ENCODE measurements at regions not wholly inside any gene's neighbourhood (a gene's known extent, or its start where the extent isn't known, plus 50 kb on each side); places are given as distances from the start of the nearest gene placed in this dataset.
A peak's percentile ranks its signal among the peaks of the same experiment; 100 is the strongest.

GRCh38 chr2:5951471-5951870, 259.3 kb downstream of the SOX11 start:
- no peak overlapping the region for H3K27ac Mint-ChIP-seq (ENCODE audit: unreplicated experiment)
- DNase-seq (ENCODE audit: extremely low spot score, unreplicated experiment), result peak; percentile 19

GRCh38 chr2:5953525-5953924, 261.3 kb downstream of the SOX11 start:
- Mint-ChIP-seq H3K27me3 (ENCODE audit: unreplicated experiment) (peaks cover 20% of the 10 kb centered on the region), H3K4me3 (ENCODE audit: unreplicated experiment) (no peak overlapping the region), H3K27ac (ENCODE audit: unreplicated experiment) (no peak overlapping the region), H3K36me3 (ENCODE audit: unreplicated experiment) (no peaks in the 10 kb centered on the region), H3K4me1 (ENCODE audit: unreplicated experiment) (no peaks in the 10 kb centered on the region), H3K9me3 (ENCODE audit: unreplicated experiment) (no peaks in the 10 kb centered on the region)
- no peak for DNase-seq (ENCODE audit: extremely low spot score, unreplicated experiment)
- no peak for TF ChIP-seq CTCF (IDR thresholded peaks at IDR 0.05)

More at GRCh38 chr2:5951471-5951870, 259.3 kb downstream of the SOX11 start:
- no peak for TF ChIP-seq CTCF (IDR thresholded peaks at IDR 0.05)
- H3K27me3 Mint-ChIP-seq (ENCODE audit: unreplicated experiment), result peaks cover 6% of the 10 kb centered on the region
- H3K4me3 Mint-ChIP-seq (ENCODE audit: unreplicated experiment), result no peak overlapping the region
- H3K9me3 Mint-ChIP-seq (ENCODE audit: unreplicated experiment), result no peaks in the 10 kb centered on the region
- no peaks in the 10 kb centered on the region for H3K4me1 Mint-ChIP-seq (ENCODE audit: unreplicated experiment)
- H3K36me3 Mint-ChIP-seq (ENCODE audit: unreplicated experiment), result no peaks in the 10 kb centered on the region

DNA sequence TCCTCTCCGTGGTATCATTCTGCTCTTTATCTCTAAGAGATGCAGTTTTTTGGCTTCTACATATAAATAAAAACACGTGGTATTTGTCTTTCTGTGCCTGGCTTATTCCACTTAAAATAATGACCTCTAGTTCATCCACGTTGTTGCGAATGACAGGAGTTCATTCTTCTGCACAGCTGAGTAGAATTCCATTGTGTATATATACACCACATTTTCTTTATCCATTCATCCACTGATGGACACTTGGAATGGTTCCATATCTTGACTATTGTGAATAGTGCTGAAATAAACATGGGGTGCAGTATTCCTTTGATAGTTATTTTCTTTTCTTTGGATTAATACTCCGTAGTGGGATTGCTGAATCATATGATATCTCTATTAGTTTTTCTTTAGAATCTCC, 262.3 kb downstream of the SOX11 start:
- no peaks in the 10 kb centered on the region for H3K4me1 Mint-ChIP-seq (ENCODE audit: unreplicated experiment)
- H3K27me3 Mint-ChIP-seq (ENCODE audit: unreplicated experiment), result peaks cover 21% of the 10 kb centered on the region
- DNase-seq (ENCODE audit: extremely low spot score, unreplicated experiment), result no peak
- H3K4me3 Mint-ChIP-seq (ENCODE audit: unreplicated experiment), result no peak overlapping the region
- TF ChIP-seq CTCF (IDR thresholded peaks at IDR 0.05), result no peak
- no peak overlapping the region for H3K27ac Mint-ChIP-seq (ENCODE audit: unreplicated experiment)
- H3K36me3 Mint-ChIP-seq (ENCODE audit: unreplicated experiment), result no peaks in the 10 kb centered on the region
- no peaks in the 10 kb centered on the region for H3K9me3 Mint-ChIP-seq (ENCODE audit: unreplicated experiment)

DNA sequence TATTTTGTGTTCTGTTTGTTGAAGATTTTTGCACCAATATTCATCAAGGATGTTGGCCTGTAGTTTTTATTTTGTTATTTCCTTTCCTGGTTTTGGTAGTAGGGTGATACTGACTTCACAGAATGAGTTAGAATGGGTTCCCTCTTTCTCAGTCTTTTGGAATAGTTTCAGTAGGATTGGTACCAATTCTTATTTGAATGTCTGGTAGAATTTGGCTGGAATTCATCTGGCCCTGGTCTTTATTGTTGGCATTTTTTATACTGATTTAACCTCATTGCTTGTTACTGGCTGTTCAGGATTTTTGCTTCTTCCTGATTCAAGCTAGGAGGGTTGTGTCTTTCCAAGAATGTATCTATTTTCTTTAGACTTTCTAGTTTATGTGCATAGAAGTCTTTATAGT, 263.7 kb downstream of the SOX11 start:
- H3K4me3 Mint-ChIP-seq (ENCODE audit: unreplicated experiment), result no peak overlapping the region
- H3K36me3 Mint-ChIP-seq (ENCODE audit: unreplicated experiment), result no peaks in the 10 kb centered on the region
- no peak for TF ChIP-seq CTCF (IDR thresholded peaks at IDR 0.05)

GRCh38 chr2:5959836-5960820, 267.9 kb downstream of the SOX11 start:
- no peaks in the 10 kb centered on the region for H3K36me3 Mint-ChIP-seq (ENCODE audit: unreplicated experiment)
- no peak overlapping the region for H3K4me3 Mint-ChIP-seq (ENCODE audit: unreplicated experiment)
- H3K4me1 Mint-ChIP-seq (ENCODE audit: unreplicated experiment), result no peaks in the 10 kb centered on the region
- H3K9me3 Mint-ChIP-seq (ENCODE audit: unreplicated experiment), result peaks cover 11% of the 10 kb centered on the region
- no peak for TF ChIP-seq CTCF (IDR thresholded peaks at IDR 0.05)
- peak; percentile 68 for DNase-seq (ENCODE audit: extremely low spot score, unreplicated experiment)
- H3K27ac Mint-ChIP-seq (ENCODE audit: unreplicated experiment), result no peak overlapping the region
- peaks cover 23% of the 10 kb centered on the region for H3K27me3 Mint-ChIP-seq (ENCODE audit: unreplicated experiment)

More for the DNA sequence above, 263.7 kb downstream of the SOX11 start:
- H3K9me3 Mint-ChIP-seq (ENCODE audit: unreplicated experiment), result no peaks in the 10 kb centered on the region
- no peak overlapping the region for H3K27ac Mint-ChIP-seq (ENCODE audit: unreplicated experiment)
- no peaks in the 10 kb centered on the region for H3K4me1 Mint-ChIP-seq (ENCODE audit: unreplicated experiment)
- H3K27me3 Mint-ChIP-seq (ENCODE audit: unreplicated experiment), result peaks cover 21% of the 10 kb centered on the region
- no peak for DNase-seq (ENCODE audit: extremely low spot score, unreplicated experiment)

Data from osteocyte (in vitro differentiated cells).